ENCODE measurements at regions not wholly inside any gene's neighbourhood (a gene's known extent, or its start where the extent isn't known, plus 50 kb on each side); places are given as distances from the start of the nearest gene placed in this dataset.
"Not testable (repeated sequence)": the region's sequence is repeated elsewhere in the genome, so short reads cannot be mapped to it uniquely, and the experiment has no call there.

DNA sequence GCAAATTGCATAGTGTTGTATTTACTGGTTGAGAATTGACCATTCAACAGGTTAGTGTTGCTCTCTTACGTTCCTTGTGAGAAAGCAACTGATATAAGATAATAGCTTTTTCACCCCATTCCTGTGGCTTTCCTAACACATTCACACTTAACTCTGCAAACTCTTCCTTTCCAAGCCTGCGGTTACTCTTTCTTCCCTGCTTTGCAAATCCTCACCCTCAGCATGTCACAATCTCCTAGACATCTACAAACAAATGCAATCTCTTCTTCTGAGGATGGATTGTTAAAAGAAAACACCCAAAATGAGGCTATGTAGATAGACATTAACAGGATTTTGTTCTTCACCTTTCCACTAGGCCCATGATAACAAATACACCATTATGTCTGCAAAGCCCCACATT is 771.7 kb upstream of the PCDH7 start:
- DNase-seq (ENCODE audit: low spot score), result no peak

GRCh38 chr4:29948858-29949257 is 771.3 kb upstream of the PCDH7 start:
- DNase-seq (ENCODE audit: low spot score), result no peak

DNA sequence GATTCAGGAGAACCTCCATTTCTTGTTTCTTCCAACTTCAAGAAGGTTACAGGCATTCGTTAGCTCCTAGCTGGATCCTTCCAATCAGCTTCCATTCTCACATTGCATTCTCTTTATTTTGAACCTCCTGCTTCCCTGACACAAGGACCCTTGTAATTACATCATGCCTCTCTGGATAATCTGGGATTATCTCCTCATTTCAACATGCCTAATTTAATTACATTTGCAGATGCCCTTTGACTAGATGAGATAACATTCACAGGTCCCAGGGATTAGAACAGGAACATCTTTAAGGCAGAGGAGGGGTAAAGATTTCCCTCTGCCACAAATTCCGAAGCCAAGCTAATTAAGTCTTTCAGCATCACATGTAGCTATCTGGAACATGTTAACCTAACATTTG is 753.8 kb upstream of the PCDH7 start:
- no peak for DNase-seq (ENCODE audit: low spot score)

DNA sequence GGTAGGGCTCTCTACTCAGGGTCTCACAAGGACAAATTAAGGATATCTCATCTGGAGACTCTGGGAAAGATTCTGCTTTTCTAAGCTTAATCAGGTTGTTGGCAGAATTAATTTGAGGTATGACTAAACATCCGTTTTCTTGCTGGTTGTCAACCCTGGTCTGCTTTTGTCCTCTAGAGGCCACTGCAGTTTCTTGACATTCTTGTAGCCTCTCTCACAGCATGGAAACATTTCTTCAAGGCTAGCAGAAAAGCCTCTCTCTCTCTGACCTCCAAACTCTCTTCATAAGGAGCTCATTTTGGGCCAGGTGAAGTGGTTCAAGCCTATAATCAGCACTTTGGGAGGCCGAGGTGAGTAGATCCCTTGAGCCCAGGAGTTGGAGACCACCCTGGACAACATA is 749.5 kb upstream of the PCDH7 start:
- DNase-seq (ENCODE audit: low spot score), result no peak

DNA sequence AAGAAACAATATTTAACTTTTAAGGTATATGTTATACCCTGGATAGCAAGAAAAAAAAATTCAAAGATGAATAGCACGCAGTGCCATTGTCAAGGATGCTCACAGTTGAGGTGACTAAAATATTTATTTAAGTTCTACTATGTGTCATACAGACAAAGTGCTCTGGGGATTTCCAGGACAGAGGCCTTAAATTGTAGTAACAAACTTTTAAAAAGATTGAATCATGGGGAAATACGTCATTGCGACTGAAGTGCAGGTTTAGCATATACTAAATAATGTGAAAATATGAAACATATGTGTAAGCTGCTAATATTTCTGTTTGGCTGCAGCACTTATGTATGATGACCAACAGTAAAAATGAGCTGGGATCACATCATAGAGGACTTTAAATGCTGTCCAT is 748.0 kb upstream of the PCDH7 start:
- DNase-seq (ENCODE audit: low spot score), result no peak

GRCh38 chr4:29983890-29984289 is 736.3 kb upstream of the PCDH7 start:
- DNase-seq (ENCODE audit: low spot score), result no peak

DNA sequence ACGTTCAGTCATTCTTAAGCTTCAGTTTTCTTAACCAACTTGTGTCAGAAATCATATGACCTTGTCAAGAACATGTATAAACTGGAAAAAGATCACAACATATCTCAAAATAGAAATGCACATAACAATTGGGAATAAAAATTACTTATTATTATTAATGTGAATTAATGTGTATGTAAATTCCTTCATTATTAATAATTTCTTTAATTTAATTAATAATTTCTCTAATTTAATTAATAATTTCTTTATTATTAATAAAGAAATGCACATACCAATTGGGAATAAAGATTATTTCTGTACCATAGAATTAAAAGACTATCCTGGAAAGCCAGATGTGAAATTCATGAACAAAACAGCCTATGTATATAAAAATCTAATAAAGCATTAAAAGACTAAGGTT is 718.5 kb upstream of the PCDH7 start:
- DNase-seq (ENCODE audit: low spot score), result no peak

DNA sequence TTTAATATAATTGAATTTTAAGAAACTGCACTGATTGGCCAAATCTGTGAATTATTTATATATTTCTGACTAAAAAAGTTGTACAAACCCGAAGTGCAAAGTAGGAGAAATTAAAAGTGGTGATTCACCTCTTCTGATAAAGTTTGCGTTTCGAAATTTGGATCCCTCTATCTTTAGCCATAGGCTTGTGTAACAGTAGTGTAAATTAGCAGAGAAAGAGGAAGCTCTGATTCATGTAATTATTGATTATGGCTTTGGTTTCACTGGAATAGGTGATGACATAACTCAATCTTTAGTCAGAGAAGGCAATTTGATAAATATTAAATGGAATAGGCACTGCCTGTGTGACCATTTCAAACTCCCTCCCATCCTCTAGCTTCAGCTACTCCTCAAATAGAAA is 717.8 kb upstream of the PCDH7 start:
- no peak for DNase-seq (ENCODE audit: low spot score)

DNA sequence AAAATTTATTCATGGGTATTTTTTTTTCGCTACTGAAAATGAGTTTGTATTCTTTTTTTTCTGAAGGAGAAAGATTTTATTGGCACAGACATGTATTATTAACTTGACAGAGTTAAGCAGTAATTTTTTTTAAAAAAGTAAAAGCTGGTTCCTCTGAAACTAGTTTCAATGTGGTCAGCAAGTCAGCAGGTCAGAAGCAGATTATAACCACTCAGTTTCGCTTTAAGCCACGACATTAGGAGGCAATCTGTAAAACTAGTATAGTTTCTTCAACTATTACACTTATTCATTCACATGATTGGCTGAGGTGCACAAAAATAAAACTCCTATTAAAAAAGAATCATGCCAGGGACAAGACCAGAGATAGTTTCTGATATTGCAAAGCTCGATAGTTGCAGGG is 714.2 kb upstream of the PCDH7 start:
- DNase-seq (ENCODE audit: low spot score), result no peak

- DNase-seq (ENCODE audit: low spot score), result no peak
Observed at GRCh38 chr4:30024526-30024925, 695.6 kb upstream of the PCDH7 start.

GRCh38 chr4:30028826-30029225 is 691.3 kb upstream of the PCDH7 start:
- no peak for DNase-seq (ENCODE audit: low spot score)

DNA sequence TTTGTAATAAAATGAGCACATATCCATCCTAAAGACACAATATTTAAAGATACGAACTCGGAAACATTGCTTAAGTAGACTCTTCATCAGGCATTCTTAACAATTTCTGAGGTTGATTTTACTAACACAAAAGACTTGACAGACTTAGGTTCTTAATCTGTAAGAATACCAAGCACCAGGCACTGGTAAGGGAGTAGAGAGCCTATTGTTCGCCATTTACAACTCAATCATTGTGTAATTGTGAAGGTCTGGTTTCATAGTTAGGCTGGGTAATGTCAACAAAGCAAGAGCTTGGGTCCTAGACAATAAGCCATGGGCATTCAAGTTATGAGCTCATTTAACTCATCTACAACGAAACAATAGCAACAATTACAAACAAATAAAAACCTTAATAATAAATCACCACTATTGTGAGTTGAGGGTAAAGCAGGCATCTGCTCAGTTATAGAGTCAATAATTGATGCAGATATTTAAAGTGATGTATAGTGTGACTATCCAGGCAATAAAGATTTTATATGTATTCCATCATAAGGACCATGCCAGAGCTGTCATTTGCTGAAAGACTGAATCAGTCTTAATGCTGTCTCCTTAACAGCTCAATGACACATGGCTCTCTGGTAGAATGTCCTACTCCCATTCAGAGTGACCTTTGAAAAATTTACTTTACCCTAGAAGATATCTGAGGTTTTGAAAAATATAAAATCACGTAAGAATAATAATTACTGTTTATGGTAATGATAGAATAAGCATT is 664.0 kb upstream of the PCDH7 start:
- no peak for DNase-seq (ENCODE audit: low spot score)

DNA sequence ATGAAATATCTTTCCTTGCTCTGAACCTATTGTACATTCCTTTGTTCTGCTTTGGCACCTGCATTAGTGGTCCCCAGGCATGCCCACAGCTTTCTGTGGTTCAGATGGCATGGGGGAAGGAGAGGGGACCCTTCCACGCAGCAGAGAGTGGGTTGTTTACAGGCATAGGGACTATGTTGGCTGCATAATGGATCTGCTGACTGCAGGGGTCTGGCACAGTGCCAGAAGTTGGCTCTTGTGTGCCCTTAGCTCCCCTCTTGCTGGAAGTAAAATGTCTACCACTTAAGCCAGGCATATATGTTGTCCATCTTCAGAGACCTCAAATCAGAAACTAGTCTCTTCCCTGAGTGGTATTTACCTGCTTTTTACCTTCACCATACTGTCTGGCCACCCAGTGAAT is 651.9 kb upstream of the PCDH7 start:
- no peak for DNase-seq (ENCODE audit: low spot score)

- DNase-seq (ENCODE audit: low spot score), result no peak
Observed at GRCh38 chr4:30073011-30073710, 647.0 kb upstream of the PCDH7 start.

DNA sequence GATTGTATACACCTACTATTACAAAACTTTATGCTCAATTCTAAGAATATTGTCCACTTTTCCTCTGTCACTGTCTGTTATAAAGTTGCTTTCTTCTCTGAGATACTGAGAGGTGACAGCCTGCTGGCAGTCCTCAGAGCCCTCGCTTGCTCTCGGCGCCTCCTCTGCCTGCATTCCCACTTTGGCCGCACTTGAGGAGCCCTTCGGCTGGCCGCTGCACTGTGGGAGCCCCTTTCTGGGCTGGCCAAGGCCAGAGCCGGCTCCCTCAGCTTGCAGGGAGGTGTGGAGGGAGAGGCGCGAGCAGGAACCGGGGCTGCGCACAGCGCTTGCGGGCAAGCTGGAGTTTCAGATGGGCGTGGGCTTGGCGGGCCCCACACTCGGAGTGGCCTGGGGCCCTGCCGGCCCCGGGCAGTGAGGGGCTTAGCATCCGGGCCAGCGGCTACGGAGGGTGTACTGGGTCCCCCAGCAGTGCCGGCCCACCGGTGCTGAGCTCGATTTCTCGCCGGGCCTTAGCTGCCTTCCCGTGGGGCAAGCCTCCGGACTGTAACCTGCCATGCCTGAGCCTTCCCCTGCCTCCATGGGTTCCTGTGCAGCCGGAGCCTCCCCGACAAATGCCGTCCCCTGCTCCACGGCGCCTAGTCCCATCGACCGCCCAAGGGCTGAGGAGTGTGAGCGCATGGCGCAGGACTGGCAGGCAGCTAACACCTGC is 627.6 kb upstream of the PCDH7 start:
- DNase-seq (ENCODE audit: low spot score), result not testable (repeated sequence)

GRCh38 chr4:30094887-30095286 is 625.3 kb upstream of the PCDH7 start:
- DNase-seq (ENCODE audit: low spot score), result no peak

DNA sequence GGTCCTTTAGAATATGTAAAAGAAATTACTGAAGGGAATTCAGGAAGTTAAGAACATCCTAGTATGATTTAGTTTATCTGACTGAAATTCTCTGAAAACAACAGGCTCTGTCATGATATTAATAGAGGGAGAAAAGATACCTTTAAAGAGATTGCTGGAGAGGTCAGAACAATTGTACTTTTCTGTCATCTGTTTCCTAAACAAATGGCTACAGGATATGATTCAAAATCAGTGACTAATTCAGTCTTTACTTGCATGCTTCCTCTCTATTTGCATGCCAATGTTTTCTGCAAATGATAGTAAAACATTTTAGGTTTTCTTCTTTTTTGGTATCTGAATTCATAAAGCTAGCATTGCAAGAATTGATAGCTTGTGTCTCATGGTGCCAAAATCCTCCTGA is 616.7 kb upstream of the PCDH7 start:
- no peak for DNase-seq (ENCODE audit: low spot score)

DNA sequence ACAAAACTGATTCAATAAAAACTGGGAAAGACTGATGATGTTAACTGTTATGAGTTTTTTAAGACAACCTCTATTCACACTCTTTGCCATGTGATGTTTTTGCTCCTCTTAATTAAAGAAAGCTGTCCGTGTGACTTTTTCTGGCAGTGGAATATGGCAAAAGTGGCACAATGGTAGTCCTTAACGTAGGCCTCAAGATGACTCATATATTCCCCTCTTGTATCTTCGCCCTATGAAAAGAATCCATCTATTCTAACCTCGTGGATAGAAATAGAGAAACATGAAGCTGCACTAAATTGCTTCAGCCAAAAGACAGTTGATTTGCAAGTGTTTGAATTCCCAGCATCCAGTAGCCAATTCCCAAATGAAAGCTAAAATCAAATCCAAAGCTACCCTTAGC is 603.8 kb upstream of the PCDH7 start:
- DNase-seq (ENCODE audit: low spot score), result no peak

GRCh38 chr4:30117433-30117832 is 602.7 kb upstream of the PCDH7 start:
- DNase-seq (ENCODE audit: low spot score), result no peak

- no peak for DNase-seq (ENCODE audit: low spot score)
Observed at GRCh38 chr4:30122711-30123110, 597.5 kb upstream of the PCDH7 start.

DNA sequence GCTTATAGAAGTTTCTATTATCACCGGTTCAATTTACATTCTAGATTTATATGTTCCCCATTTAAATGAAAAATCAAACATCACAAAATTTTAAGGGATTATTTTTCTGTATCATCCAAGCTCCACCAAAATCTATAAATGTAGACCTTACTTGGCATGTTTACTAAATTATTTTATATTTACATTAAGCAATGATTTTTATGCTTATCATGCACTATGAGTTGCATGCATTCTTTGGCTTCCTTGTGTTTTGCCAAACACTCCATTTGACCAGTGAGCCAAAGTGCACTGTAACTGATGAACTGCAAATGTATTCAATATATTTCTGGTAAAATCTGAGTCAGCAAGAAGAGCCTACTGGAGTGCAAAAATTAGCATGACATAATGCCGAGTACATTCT is 595.5 kb upstream of the PCDH7 start:
- DNase-seq (ENCODE audit: low spot score), result not testable (repeated sequence)

DNA sequence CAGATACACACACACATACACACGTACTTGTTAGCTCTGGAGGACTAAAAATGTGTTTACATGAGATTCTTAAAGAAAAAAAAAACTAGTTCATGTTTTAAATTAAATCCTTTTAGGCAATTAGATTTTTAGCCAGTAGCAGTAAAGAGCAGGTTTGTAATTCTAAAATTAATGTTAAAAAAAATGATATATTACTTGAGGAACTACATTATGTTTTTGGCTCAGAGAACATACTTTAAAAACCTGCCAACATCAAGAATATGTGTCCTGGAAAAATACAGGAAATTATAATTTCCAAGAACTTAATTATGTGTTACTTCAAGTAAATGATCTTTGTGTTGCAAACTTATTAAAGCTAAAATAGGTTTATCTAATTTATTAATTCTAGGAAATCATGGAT is 594.3 kb upstream of the PCDH7 start:
- DNase-seq (ENCODE audit: low spot score), result no peak

DNA sequence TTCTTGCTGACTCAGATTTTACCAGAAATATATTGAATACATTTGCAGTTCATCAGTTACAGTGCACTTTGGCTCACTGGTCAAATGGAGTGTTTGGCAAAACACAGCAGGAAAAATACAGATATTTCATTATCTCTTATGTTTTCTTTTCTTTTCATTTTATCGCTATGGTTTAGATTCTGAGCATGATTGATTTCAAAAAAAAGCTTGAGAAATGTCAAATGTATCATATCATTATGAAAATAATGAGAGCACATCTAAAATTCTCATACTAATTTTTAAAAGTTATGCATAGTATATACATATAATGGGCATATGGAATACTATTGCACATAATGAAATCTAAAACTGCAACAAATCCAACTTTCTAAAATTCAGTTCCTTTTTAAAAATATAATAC is 593.8 kb upstream of the PCDH7 start:
- no peak for DNase-seq (ENCODE audit: low spot score)

Data from mucosa of gallbladder (tissue), 1 donor.